Motor neuron (in vitro differentiated cells): ENCODE measurements at regions not wholly inside any gene's neighbourhood (a gene's known extent, or its start where the extent isn't known, plus 50 kb on each side); places are given as distances from the start of the nearest gene placed in this dataset.
A peak's percentile ranks its signal among the peaks of the same experiment; 100 is the strongest.

ENCODE experiments used
- ATAC-seq, 8 experiments: fragments of 200-7000 bp; cut with Tn5 transposase; replicated peaks in 6 of 8; 2 replicates each; pipeline ENCODE4 v1.8.0; 2021; ENCODE audit warnings: mild to moderate bottlenecking in 8 of 8, moderate library complexity in 8 of 8
- H3K27ac ChIP-seq, 2 donors: fragments of 250-450 bp; sonication (Bioruptor Pico); 2 replicates each; pipeline ENCODE4 v1.9.0; 2021; ENCODE audit warnings: antibody characterized with exemption in 2 of 2, mild to moderate bottlenecking in 2 of 2, moderate library complexity in 1 of 2
- H3K4me1 ChIP-seq, 2 donors: fragments of 250-450 bp; sonication (Bioruptor Pico); replicated peaks in 1 of 2; 2 replicates each; pipeline ENCODE4 v1.6.1; 2021; ENCODE audit warnings: antibody characterized with exemption in 2 of 2, mild to moderate bottlenecking in 2 of 2, moderate library complexity in 1 of 2
- H3K4me3 ChIP-seq, 5 donors: fragments of 250-450 bp; sonication (Bioruptor Pico); 2 replicates each; pipeline ENCODE4 v1.9.0; 2021; ENCODE audit warnings: antibody characterized with exemption in 5 of 5, mild to moderate bottlenecking in 5 of 5, moderate library complexity in 4 of 5
- WGBS, 10 experiments: fragments of 450-650 bp; shearing (Covaris generic); methylation state at CpG; one replicate each; pipeline ENCODE4 v1.0.0; 2022; 5-methylcytosine and 5-hydroxymethylcytosine counted together
- in situ Hi-C, 9 experiments: fragments of 400-800 bp; cut with MboI; loops; one replicate each; pipeline ENCODE4 v1.15.0; 2021; ENCODE audit warnings: low sequenced_read_pairs in 9 of 9, low pct_unique_long_range_greater_than_20kb in 2 of 9; ENCODE audit not compliant: unreplicated experiment in 9 of 9

DNA sequence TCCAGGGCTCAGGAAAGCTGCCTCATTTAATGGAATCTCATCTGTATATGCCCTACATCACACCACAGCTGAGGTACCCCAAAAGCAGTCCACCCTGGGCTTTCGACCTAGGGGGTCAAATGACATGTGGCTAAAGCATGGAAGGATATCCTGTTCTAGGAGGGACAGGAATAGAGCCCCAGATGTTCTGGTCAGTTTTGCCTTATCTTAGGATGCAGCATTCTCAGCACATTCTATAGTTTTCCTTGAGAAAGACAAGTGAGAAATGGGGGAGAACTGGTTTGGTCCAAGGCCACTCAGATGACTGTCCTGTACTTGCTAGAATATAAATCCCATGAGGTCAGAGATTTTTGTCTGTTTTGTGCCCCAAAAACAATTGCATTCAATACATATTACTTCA, 688.0 kb upstream of the ZEB2 start:
- H3K27ac ChIP-seq: no peak overlapping the region
- no peak for ATAC-seq
- in situ Hi-C loops: no loop called here
- WGBS, 10 experiments: 29 to 100% (median 70%) methylated on average over 1 of the region's 1 CpG; no CpG with 5 or more reads in 6 of the 10 experiments
- no peak overlapping the region for H3K4me3 ChIP-seq
- H3K4me1 ChIP-seq: peaks cover 6 to 11% of the 10 kb centered on the region in 2 donors

DNA sequence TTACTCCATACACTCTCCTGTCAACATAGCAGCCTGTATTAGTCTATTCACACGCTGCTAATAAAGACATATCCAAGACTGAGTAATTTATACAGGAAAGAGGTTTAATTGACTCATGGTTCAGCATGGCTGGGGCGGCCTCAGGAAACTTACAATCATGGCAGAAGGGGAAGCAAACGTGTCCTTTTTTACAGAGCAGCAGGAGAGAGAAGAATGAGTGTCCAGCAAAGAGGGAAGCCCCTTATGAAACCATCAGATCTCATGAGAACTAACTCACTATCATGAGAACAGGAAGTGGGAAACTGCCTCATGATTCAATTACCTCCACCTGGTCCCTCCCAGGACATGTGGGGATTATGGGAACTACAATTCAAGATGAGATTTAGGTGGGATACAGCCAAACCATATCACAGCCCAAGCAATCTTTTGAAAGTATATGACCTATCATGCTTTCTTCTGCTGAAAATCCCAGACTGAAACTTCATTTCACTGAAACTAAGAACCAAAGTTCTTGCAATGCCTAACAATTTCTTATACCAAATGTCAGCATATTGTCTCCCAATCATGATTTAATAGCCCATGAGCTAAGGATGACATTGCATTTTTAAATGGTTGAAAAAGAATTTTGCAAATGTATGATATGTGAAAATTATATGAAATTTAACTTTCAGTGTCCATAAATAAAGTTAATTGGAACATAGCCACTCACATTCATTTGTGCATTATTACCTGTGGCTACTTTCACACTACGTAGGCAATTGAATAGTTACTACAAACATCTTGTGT, 686.8 kb upstream of the ZEB2 start:
- Histone ChIP-seq H3K27ac (no peak overlapping the region), H3K4me1 (peaks cover 6 to 11% of the 10 kb centered on the region in 2 donors), H3K4me3 (no peak overlapping the region)
- in situ Hi-C loops: no loop called here
- ATAC-seq: no peak
- 50 to 100% (median 83%) methylated on average over 1 to 4 of the region's 4 CpGs; no CpG with 5 or more reads in 1 of the 10 experiments for WGBS, 10 experiments

DNA sequence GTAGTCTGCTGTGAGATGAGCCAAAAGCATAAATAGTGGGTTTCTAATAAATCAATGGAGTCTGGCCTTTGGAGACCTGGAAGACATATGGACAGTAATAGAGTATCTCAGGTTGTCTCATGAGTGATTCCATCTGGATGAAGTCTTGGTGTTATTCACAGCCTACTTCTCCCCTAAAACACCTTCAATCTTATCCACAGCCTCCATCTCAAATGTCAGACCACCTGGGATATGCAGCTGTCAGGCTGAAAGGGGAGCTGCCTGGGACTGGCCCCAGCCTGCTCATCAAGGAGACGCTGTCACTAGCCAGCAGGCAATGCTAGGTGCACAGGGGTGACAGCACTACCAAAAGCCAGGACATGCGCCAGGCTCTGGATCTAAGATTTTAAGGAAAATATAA, 684.0 kb upstream of the ZEB2 start:
- WGBS, 10 experiments: 65 to 100% (median 93%) methylated on average over 1 to 2 of the region's 2 CpGs; no CpG with 5 or more reads in 4 of the 10 experiments
- in situ Hi-C loops: no loop called here
- no peak overlapping the region for H3K4me3 ChIP-seq
- ATAC-seq: peak in 5 of 8 experiments; percentile 12 to 90 (median 79)
- no peak overlapping the region for H3K27ac ChIP-seq
- peaks cover 11 to 12% of the 10 kb centered on the region in 2 donors for H3K4me1 ChIP-seq

DNA sequence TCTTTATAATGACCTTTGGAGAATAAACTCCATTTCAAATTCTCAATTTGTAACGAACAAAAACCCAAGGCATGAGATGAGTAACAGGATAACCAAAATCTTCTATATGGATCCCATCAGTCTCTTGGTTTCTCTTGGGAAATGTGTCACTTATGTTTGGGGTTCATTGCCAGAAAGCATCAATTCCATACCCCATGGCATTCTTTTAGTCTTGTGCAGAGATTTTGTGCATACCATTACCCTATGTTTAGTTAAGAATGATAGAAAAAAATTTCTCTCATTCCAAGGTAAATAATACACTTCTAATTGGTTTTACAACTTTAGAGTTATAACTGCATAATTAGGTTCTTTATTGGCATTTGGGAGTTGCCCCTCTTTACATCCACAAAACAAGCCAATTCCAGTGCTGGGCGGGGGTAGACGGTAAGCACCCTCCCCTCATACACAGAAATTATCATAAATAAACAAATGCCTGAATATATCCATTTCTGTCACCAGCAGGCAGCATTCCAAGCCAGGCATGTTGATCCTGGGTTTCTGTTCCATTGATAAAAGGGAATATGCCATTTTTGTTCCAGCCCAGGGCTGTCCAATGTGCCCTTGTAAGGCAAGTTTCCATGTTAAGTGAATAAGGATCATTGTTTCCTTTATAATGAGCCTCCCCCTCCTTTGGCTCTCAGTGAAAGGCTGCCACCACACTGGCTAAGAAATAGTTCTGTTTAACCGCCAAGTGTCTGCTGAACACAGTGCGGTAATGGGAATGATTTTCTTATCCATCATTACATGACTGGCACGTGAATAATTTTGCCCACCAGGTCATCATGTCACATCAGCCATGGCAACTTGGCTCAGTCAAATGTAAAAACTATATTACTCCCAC, 680.1 kb upstream of the ZEB2 start:
- Histone ChIP-seq H3K4me1 (peaks cover 16 to 27% of the 10 kb centered on the region in 2 donors), H3K4me3 (no peak overlapping the region), H3K27ac (no peak overlapping the region)
- ATAC-seq: peak; percentile 60 to 98 (median 90)
- 36 to 100% (median 68%) methylated on average over 2 to 6 of the region's 6 CpGs; no CpG with 5 or more reads in 1 of the 10 experiments for WGBS, 10 experiments
- in situ Hi-C loops: no loop called here

DNA sequence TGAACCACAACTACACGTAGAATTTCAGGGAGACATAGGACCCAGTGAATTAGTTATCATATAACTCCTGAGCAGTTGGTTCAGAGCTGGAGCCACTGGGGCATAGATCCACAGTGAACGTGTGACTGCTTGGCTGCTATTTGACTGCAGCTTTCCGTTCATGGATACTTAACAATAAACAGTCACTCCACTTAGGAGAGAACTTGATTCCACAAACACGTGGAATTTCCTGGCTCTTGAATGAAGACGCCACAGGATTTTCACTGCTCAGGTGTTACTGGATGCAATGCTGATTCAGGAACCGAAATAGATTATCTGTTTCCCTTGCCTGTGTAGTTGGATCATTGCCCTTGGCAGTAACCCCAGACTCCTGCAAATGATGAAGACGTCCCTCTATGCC, 679.1 kb upstream of the ZEB2 start:
- no peak overlapping the region for H3K27ac ChIP-seq
- peaks cover 24 to 34% of the 10 kb centered on the region in 2 donors for H3K4me1 ChIP-seq
- 63 to 94% (median 89%) methylated on average over 1 to 6 of the region's 7 CpGs; no CpG with 5 or more reads in 1 of the 10 experiments for WGBS, 10 experiments
- ATAC-seq: no peak
- in situ Hi-C loops: no loop called here
- no peak overlapping the region for H3K4me3 ChIP-seq

DNA sequence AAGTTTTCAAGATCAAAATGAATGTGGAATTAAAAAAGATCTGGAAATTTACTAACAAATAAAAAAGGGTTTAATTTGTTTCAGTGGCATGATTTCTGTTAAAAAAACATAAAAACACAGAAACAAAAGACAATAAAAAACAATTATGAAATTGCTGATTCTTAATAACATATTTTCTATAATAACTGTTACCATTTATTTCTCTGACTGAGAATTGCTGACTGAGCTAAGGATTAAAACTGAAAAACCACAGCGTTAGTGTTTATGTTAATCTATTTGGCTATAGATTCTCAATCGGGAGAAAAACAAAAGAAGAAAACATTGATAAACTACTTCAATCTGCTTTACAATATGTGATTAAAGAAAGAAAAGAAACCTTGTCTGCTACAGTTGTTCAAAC, 678.6 kb upstream of the ZEB2 start:
- in situ Hi-C loops: no loop called here
- Histone ChIP-seq H3K27ac (no peak overlapping the region), H3K4me1 (peaks cover 19 to 30% of the 10 kb centered on the region in 2 donors), H3K4me3 (no peak overlapping the region)
- WGBS, 10 experiments: 59 to 100% (median 83%) methylated on average over 1 to 2 of the region's 2 CpGs
- no peak for ATAC-seq

DNA sequence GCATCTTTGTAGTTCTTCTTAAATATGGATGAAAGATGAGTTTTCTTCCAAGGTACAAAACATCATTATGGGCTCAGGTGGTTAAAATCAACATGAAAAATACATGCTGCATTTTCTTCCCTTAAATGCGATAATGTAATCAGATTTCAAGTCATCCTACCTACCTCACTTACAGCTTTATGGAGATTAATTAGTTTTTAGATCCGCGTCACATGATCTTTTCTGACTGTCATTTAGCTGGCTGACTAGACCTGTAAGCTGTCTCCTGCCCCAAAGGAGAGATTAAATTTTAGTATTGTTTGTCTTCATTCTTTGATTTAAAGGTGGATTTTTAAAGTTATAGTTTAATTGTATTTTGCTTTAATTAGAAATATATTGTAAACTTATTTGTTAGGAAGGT, 678.0 kb upstream of the ZEB2 start:
- H3K4me1 ChIP-seq: peaks cover 19 to 27% of the 10 kb centered on the region in 2 donors
- no peak overlapping the region for H3K4me3 ChIP-seq
- peak in 3 of 8 experiments; percentile 66 to 70 (median 69) for ATAC-seq
- H3K27ac ChIP-seq: no peak overlapping the region
- WGBS, 10 experiments: 60 to 100% (median 75%) methylated on average over 1 to 3 of the region's 3 CpGs; no CpG with 5 or more reads in 1 of the 10 experiments
- in situ Hi-C loops: no loop called here

DNA sequence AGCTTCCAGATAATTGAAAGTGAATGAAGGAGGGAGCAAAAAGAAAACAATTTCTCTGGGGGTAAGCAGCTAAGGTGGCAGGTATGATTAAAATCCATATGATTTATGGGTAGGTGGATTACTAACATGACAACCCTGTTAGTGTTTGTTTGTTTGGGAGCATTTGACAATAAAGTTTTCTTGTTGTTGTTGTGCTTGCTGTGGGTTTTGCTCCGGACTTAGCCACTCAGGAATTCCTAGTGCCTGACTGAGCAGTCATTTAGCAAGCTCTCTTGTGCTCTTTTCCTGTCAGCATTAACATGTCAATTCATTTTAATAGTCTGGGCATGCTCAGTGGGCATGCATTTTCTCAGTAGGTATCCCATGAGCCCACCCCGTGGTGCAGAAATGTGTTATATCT, 674.8 kb upstream of the ZEB2 start:
- 0 to 100% (median 29%) methylated on average over 1 to 2 of the region's 2 CpGs; no CpG with 5 or more reads in 2 of the 10 experiments for WGBS, 10 experiments
- in situ Hi-C loops: no loop called here
- peak in 5 of 8 experiments; percentile 49 to 80 (median 61) for ATAC-seq
- H3K4me1 ChIP-seq: peaks cover 12 to 27% of the 10 kb centered on the region in 2 donors
- H3K27ac ChIP-seq: no peak overlapping the region
- H3K4me3 ChIP-seq: no peak overlapping the region

DNA sequence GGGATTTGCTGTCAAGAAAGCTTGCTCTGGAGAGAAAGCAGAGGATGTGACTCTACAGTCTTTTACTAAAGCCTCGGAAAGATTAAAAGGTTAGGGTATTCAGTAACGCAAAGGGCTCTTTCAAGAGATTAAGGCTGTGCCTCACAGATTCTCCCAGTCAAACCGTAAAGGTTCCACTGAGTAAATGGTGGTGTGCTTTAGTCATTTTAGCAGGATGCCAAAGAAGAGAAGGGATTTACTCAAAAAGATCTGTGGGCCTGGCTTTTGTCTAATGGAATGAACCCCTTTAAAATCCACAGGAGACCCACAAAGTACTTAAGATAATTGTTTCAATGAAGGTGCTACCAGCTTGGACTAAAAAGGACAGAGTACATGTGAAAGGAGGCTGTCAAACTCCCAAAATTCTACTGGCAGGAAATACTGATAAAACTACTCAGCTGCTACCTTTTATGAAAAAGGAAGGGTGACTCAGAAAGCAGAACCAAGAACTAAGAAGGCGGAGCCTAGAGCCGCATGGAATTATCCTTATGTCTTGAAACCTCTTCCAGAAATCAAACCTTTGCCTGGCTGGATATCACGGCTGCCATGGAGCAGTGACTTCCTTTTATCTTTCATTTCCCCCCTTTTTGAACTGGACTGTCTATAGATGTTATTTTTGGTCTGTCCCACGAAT, 670.2 kb upstream of the ZEB2 start:
- ATAC-seq: no peak

DNA sequence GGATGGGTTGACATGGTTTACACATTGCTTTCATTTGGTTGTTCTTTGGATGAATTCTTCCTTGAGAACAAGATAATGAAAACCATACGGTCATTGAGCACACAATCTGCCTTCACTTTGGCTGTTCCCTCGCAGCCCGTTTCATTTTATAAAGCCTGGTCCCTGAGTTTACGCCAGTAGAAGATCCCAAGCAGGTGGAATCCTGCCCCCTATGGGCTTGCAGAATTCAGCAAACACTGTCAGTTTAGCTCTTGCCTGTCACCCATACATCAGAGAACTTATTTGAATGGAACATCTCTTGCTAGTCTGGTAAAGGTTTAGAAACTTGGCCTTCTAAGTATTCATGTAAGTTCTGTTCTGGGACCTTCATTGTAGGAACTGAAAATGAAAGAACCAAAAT, 666.4 kb upstream of the ZEB2 start:
- peak in 2 of 8 experiments; percentile 33 to 60 for ATAC-seq
- Histone ChIP-seq H3K4me3 (no peak overlapping the region), H3K27ac (no peak overlapping the region), H3K4me1 (no peaks in the 10 kb centered on the region)
- in situ Hi-C loops: no loop called here
- WGBS, 10 experiments: 14 to 66% (median 50%) methylated on average over 2 to 4 of the region's 4 CpGs; no CpG with 5 or more reads in 1 of the 10 experiments

More for the DNA sequence above, 670.2 kb upstream of the ZEB2 start:
- peaks cover 8 to 11% of the 10 kb centered on the region in 2 donors for H3K4me1 ChIP-seq
- no peak overlapping the region for H3K4me3 ChIP-seq
- WGBS, 10 experiments: 74 to 94% (median 86%) methylated on average over 1 to 7 of the region's 7 CpGs
- no peak overlapping the region for H3K27ac ChIP-seq
- in situ Hi-C loops: no loop called here

DNA sequence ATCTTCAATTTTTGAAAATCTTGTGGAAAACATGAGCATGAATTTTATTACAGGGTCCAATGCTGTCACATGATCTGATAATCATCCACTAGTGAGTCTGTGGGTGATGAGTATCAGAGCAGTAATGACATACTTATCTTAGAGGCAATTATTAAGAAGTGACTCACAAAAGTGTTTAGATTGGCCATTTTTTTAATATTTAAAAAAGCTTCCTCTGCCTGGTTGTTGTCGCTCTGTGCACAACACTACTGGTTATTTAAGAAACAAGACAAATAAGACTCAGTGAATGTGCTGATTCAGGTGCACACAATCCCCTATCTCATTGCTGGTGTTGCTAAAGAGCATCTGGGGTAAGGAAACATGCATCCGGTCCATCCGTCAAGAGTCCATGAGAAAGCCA, 665.8 kb upstream of the ZEB2 start:
- in situ Hi-C loops: no loop called here
- 78 to 100% (median 97%) methylated on average over 1 to 3 of the region's 3 CpGs; no CpG with 5 or more reads in 2 of the 10 experiments for WGBS, 10 experiments
- Histone ChIP-seq H3K4me3 (no peak overlapping the region), H3K27ac (no peak overlapping the region), H3K4me1 (no peaks in the 10 kb centered on the region)
- ATAC-seq: no peak

DNA sequence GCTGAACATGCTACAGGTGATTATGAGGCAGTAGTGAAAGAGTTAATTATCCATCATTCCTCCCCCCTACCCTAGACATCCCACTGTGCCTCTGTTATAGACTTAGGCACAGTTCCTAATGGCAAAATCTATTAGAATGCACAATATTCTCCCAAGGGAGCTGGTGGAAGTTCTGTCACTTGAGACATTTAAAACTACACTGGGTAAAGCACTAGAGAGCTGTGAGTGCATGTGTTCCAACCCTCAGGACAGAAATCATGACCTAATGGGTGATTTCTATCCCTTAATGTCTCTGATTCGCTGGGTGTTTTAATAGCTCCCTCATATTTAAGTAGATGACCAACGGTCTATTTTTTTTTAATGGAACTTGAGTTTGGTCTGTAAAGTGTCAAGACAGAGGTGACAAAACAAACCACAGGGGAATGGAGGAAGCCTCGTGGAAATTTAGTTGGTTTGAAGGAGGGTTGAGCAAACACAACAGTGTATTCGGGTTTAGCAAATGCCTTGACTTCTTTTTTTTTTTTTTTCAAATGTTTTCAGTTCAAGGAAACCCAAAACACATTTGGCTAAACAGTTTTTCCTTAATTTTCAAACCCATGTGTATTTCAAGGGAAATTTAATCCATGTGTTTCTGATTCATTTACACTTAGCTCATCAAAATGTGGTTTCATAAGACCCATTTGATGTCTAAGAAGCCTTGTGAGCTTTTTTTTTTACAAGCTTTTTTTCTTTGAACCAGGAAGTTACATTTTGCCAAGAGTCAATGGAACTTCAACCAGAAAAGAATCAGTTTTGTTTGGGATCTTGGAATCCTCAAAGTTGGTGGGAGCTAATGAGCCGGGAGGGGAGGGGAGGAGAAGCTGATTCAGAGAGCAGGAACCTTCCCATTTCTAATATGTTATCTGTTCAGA, 665.1 kb upstream of the ZEB2 start:
- no peak overlapping the region for H3K4me3 ChIP-seq
- in situ Hi-C loops: no loop called here
- ATAC-seq: no peak
- 17 to 100% (median 77%) methylated on average over 2 to 5 of the region's 5 CpGs for WGBS, 10 experiments
- H3K27ac ChIP-seq: no peak overlapping the region
- no peaks in the 10 kb centered on the region for H3K4me1 ChIP-seq
